H1 (cell line): ENCODE measurements at regions not wholly inside any gene's neighbourhood (a gene's known extent, or its start where the extent isn't known, plus 50 kb on each side); places are given as distances from the start of the nearest gene placed in this dataset.

Experiments used
- BACH1 ChIP-seq: IDR thresholded peaks from 2 replicates; pipeline ENCODE4 v1.6.1; 2012; ENCODE audit warnings: low read length, improper control_type of control experiment
- EP300 ChIP-seq, 2 experiments: IDR thresholded peaks; 1 replicate in 1 of 2; 2 replicates in 1 of 2; pipeline ENCODE4 v1.6.1; 2011 to 2012; ENCODE audit warnings: low read depth in 2 of 2, low read length in 2 of 2, mild to moderate bottlenecking in 2 of 2, borderline replicate concordance in 1 of 2, inconsistent platforms in 1 of 2, moderate library complexity in 1 of 2
- ZNF274 ChIP-seq: IDR thresholded peaks from 2 replicates; pipeline ENCODE4 v1.7.0; 2012; ENCODE audit warnings: low read length, borderline replicate concordance; ENCODE audit errors: extremely low read depth
- TF ChIP-seq, protein P1 (sequence below), 3 experiments: IDR thresholded peaks; 1 replicate in 2 of 3; 2 replicates in 1 of 3; pipeline versions ENCODE4 v1.5.1 to v1.6.1; 2011; ENCODE audit warnings: low read length in 3 of 3, mild to moderate bottlenecking in 3 of 3, inconsistent platforms in 2 of 3, low read depth in 1 of 3, moderate library complexity in 1 of 3; ENCODE audit not compliant: insufficient read depth in 1 of 3; ENCODE audit errors: control extremely low read depth in 1 of 3

DNA sequence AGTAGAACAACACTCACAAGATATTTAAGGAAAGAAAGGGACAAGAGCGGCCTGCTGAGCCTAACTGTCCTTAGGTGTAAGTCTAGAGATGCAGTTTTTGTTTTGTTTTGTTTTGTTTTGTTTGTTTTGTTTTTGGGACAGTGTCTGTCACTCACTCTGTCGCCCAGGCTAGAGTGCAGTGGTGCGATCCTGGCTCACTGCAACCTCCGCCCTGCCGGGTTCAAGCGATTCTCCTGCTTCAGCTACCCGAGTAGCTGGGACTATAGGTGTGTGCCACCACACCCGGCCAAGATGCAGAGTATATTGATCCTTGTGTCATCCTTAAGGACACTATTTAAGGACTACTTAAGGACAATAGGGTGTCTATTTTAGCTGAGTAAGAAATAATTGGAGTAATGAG lies 84.1 kb upstream of the PARD3 start:
- TF ChIP-seq EP300 (IDR thresholded peaks at IDR 0.05; ENCODE audit: borderline replicate concordance in 1 of 2, low read depth in 2 of 2, low read length in 2 of 2): no peak
- TF ChIP-seq BACH1: no peak
- no peak for TF ChIP-seq ZNF274
- TF ChIP-seq, protein P1, sequence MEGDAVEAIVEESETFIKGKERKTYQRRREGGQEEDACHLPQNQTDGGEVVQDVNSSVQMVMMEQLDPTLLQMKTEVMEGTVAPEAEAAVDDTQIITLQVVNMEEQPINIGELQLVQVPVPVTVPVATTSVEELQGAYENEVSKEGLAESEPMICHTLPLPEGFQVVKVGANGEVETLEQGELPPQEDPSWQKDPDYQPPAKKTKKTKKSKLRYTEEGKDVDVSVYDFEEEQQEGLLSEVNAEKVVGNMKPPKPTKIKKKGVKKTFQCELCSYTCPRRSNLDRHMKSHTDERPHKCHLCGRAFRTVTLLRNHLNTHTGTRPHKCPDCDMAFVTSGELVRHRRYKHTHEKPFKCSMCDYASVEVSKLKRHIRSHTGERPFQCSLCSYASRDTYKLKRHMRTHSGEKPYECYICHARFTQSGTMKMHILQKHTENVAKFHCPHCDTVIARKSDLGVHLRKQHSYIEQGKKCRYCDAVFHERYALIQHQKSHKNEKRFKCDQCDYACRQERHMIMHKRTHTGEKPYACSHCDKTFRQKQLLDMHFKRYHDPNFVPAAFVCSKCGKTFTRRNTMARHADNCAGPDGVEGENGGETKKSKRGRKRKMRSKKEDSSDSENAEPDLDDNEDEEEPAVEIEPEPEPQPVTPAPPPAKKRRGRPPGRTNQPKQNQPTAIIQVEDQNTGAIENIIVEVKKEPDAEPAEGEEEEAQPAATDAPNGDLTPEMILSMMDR (IDR thresholded peaks at IDR 0.05; ENCODE audit: control extremely low read depth in 1 of 3, insufficient read depth in 1 of 3, low read depth in 1 of 3, low read length in 3 of 3): no peak
